Activated CD4-positive, alpha-beta T cell treated with anti-CD3 and anti-CD28 coated beads, Interleukin-2, Interleukin-4, amounts not matched to agents 100 ng/mL and 50 ng/mL, durations not matched to agents 16 hours and 8 hours (primary cell): ENCODE measurements at regions not wholly inside any gene's neighbourhood (a gene's known extent, or its start where the extent isn't known, plus 50 kb on each side); places are given as distances from the start of the nearest gene placed in this dataset.

Source experiments
- DNase-seq: peaks from one replicate; pipeline ENCODE4 v3.0.0-alpha.2; 2020; ENCODE audit warnings: low spot score

DNA sequence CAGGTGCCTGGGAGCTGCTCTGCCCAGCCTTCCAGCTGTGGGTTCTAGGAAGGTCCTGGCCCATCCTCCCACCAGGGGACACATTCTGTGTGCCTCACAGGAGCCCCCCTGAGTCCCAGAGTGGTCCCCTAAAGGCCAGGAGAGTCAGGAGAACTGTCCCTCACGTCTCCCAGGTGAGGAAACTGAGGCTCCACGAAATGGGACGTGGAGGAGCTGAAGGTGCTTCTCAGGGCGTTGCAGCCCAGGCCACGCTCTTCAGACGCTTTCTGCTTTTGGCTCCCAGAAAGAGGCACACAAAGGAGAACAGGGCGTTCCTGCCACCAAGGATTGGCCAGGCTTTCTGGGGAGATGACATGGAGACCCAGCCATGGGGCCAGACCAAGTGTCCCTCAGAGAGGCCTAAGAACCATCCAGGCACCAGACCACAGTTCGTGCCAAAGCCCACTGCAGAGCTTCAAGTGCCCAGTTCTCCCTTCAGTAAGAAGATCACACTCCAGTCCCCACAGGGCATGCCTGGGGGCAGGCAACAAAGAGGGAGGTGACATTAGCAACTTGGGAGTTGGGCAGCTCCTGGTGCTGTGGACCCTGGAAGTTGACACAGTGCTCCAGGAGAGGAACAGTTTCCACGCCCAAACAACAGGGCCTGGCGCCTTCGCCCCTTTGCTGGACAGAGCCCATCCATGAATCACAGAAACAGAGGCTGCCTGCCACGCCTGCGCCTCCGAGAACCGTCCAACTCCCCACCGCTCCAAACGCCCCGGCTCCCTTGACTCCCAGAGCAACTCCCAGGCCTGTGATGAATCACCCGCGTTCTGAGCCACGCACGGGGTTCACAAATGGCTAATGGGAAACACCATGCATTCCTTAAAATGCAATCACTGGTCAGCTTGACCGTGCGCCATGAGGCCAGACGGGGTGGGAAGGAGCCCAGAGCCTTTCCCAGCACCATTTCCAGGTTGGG, 589.2 kb downstream of the BRD1 start:
- no peak for DNase-seq

DNA sequence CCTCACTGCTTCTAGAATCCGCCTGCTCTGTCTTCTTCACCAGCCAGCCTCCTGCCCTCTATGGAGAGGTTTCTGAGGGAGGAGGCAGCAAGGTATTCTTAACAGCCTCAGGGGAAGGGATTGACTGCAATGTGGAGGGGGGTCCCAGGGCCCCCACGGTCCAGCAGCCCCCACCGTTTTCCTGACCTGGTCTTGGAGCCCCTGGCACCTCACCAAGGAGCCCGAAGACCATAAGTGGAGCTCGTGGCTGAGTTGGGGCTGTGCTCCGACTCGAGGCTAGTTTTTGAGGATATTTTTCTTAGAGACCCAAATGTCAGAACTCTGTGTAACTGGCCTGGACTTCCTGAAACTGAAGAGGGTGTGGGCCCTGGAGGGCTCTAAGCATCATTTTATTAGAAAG, 590.0 kb downstream of the BRD1 start:
- DNase-seq = no peak

DNA sequence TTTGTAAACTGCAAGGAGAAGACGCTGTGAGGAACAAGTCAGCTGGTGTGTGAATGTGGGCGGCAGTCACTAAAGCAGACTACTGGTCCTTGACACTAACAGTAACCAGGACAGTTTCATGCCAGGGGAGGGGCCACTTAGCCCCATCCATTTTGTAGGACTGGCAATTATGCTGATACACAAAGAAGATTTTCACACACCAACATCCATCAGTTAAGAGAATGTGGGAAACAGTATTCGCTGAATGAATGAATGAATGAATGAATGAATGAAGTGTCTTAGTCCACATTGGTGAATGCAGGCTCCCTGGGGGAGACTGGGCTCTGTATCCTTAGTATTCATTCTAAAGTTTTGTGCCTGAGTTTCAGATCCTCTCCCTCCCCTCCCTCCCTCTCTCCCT, 590.4 kb downstream of the BRD1 start:
- no peak for DNase-seq

- DNase-seq = no peak
Observed at GRCh38 chr22:49236541-49237075, 591.1 kb downstream of the BRD1 start.

- DNase-seq = no peak
Observed at GRCh38 chr22:49235463-49236300, 592.0 kb downstream of the BRD1 start.

GRCh38 chr22:49234459-49234858, 593.2 kb downstream of the BRD1 start:
- no peak for DNase-seq

DNA sequence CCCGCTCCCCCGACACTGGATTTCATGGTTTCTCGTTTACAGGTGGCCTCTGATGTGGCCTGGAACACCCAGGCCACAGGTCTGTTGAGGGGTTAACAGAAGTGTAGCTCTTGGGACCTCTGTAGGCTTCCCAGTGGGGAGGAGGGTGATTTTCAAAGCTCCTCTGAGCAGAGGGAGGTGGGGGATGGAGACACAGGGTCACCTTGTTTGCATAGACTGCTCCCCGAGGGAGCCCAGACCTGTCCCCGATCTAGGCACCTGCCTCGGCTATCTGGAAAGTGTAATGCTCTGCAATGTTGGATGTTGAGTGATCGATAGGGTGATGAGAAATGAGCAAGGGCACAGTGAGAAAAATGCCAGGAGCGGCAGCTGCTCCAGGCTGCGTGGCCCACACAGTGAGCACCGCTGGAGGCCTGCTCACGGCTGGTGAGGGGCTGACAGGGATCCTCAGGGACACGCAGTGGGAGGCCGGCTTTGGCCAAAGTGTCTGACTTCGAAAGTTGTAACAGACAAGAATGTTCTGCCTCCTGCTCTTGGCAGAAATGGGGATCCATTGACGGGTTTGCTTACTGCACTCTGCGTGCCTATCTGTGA, 594.1 kb downstream of the BRD1 start:
- no peak for DNase-seq

DNA sequence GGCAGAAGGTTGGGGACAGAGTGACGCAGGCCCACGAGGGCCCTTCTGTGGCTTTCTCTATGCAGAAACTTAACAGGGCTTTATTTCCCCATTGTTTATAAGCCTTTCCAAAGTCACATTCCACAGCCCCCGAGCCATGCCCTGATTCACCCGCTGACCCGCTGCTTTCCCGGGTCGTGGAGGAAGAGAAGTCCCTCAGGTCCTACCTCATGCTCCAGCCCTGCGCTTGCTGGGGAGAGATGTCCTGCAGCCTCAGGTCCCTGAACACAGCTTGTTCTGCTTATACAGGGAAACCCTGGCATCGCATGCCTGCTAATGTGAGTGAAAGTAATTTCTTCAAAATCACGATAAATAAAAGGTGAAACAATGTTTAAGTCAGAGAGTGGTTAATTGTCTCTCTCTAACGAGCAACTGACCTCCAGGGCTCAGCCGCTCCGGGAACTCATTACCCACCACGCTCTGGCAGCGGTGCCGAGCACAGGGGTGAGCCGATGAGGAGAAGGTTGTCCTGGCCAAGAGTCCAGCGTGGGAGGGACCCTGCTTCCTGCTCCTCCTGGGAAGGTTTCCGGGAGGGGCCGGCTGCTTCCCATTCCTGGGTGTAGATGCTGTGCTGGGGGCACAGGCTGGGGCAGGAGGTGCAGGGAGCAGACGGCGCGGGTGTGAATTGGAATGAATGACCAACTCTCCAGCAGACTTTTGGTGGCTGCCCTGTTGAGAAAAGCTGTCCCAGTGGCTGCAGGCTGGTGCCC, 595.2 kb downstream of the BRD1 start:
- no peak for DNase-seq

DNA sequence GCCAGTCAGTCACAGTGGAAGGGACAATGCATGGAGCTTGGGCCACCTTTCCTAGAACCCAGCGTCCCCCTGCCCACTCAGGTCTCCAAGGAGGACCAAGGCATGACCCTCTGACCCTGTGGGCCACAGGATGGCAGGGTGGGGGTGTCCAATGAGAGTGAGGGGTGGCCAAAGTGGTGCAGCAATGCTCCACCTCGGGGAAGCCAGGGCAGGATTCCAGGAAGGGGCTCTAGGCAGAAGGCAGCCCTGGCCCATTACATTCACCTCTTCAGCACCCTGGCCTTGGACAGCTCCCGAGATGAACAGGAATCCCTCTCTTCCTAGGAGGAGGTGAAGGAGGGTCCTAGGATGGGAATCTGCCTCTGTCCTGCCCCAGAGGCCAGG, 597.5 kb downstream of the BRD1 start:
- DNase-seq = no peak

DNA sequence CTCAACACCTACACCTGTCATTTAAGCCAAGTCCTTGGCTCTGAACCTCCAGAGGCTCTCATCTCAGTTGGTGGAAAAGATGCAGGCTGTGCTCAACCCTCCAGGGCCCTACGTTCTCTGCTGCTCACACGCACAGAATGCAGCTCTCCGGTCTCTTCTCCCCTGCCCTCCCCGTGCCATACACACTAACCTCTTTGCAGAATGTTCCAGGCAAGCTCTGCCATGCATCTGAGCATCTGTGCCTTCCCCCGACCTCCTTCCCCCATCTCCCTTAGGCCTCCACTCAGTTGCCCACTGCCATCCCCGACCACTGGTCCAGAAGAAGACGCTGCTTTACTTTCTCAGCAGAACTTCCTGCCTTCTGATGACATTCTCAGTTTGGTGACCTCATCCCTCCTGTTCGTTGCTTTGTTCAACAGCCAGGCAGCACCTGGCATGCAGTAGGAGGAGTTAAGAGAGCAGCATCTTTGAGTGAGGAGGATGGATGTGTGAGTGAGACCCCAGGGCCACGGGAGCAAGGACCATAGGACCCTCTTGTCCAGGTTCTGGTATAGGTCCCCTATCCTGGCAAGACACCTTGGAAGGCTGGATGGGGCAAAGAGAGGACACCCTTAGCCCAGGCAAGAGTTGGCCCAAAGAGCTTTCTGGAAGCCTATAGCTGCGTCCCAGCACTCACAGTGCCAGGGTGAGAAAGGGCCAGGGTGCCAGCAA, 598.0 kb downstream of the BRD1 start:
- no peak for DNase-seq

GRCh38 chr22:49228431-49229037, 599.1 kb downstream of the BRD1 start:
- DNase-seq = no peak

GRCh38 chr22:49227670-49228069, 600.0 kb downstream of the BRD1 start:
- DNase-seq = no peak

GRCh38 chr22:49226096-49226495, 601.6 kb downstream of the BRD1 start:
- DNase-seq = no peak

GRCh38 chr22:49224243-49224642, 603.4 kb downstream of the BRD1 start:
- DNase-seq = no peak

- DNase-seq = no peak
Observed at GRCh38 chr22:49218142-49218541, 609.5 kb downstream of the BRD1 start.

- DNase-seq = no peak
Observed at GRCh38 chr22:49216579-49216978, 611.1 kb downstream of the BRD1 start.

DNA sequence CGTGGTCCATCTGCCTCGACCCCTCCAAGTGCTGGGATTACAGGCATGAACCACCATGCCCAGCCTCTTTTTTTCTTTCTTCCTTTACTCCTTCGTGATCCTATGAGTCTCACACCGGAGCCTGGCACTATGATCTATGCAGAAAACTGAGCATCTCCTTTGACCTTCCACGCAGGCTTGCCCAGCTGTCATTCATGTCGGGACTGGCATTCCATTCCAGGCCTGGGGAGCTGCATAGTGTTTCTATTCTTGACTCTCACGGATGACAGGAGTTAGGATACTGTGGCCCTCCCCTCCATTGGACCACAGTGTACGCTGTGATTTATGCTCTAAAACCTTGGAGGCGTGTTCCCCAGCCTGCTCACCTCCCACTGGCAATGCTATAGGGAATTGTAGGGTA, 611.8 kb downstream of the BRD1 start:
- no peak for DNase-seq

- DNase-seq = no peak
Observed at GRCh38 chr22:49214976-49215375, 612.7 kb downstream of the BRD1 start.

DNA sequence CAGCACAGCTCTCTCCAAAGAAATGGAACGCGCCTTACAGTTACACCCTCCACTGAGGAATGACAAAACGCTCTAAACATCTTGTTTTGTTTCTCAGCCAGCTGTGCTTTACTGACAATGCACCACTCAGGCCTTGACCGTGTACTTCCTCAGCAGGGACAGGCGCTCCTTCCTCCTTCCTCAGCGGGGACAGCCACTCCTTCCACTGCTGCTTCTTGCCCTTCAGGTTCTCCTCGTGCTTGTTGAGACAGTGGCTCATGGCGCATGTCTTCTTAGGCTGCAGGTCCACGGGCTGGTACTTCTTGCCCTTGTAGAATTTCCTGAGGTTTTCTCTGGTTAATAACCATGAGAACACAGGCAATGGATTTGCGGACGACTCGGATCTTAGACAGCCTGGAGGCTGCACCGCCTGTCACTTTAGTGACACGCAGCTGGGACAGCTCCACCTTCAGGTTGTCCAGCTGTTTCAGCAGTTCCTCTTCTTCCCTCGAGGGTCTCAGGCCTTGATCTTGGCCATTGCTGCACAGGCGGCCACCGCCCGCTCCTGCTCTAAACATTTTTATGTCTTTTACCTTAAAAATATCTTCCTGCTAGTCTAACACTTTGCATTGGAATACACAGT, 613.8 kb downstream of the BRD1 start:
- DNase-seq = no peak

DNA sequence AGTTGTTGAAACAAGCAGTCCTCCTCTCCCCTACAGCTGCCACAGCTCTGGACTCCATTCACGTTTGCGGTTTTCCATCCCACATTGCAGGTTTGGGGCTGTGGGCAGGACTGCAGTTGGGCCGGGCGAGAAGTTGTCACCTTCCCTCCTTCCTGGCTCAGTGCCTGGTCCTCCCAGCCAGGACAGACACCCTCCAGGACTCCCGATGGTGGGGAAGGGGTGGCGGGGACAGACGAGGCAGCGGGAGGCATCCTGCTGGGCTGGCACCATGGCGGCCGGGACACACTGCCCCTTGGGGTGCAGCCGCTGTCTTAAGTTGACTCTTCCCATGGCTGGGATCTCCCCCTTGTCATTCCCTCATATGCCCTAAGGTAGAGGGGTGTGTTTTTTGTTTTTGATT, 615.2 kb downstream of the BRD1 start:
- no peak for DNase-seq
